DMS 273 (cell line): ENCODE measurements at regions not wholly inside any gene's neighbourhood (a gene's known extent, or its start where the extent isn't known, plus 50 kb on each side); places are given as distances from the start of the nearest gene placed in this dataset.

Experiments
- DNase-seq: peaks from one replicate; lab custom pipeline; 2025; ENCODE audit not compliant: unreplicated experiment; lab: John Stamatoyannopoulos, UW

- no peak for DNase-seq
Measured at GRCh38 chr1:58152697-58153096, 393.8 kb downstream of the OMA1 start.

- no peak for DNase-seq
Measured at GRCh38 chr1:58149271-58149812, 397.2 kb downstream of the OMA1 start.

- no peak for DNase-seq
Measured at GRCh38 chr1:58144698-58145270, 401.7 kb downstream of the OMA1 start.

- peak; percentile 11 for DNase-seq
Measured at GRCh38 chr1:58143972-58144697, 402.4 kb downstream of the OMA1 start.

DNA sequence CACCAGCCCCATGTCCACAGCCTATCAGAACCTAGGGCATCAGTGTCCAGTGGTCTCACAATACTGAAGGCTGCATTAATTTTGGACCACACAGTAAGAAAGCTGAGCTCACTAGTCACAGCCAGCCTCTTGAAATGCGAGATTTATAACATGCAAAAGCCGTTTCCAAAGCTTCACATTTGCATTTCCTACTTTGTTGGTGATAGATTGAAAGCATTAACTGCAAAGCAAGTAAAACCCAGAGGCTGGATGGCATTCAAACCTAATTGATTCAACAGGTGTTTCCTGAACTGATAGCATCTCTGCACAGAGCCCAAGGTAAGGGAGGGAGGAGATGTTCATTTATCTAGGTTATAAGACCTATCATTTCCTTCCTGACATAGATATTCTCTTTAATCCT is 410.1 kb downstream of the OMA1 start:
- DNase-seq: no peak

DNA sequence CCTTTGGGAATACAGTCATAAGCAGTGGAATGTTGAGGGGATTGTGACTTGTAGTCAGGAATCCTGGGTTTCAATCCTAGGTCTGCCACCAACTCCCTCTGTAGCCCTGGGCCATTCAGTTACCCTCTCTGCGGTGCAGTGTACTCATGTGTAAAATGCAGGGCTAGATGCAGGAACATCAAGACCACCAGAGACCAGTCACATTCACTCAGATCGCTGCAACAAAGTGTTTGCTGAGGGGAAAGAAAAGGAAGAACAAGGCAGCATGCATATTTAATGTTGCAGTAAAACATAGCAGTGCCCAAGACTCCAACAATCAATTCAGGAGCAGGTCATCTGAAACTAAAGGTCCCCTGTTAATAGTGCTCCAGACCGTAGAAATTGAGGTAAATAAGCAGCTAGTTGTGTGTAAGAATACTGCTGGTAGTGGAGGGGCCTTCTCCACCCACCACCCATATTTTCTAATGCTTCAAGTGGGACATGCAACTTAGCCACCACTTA is 410.7 kb downstream of the OMA1 start:
- DNase-seq: no peak

DNA sequence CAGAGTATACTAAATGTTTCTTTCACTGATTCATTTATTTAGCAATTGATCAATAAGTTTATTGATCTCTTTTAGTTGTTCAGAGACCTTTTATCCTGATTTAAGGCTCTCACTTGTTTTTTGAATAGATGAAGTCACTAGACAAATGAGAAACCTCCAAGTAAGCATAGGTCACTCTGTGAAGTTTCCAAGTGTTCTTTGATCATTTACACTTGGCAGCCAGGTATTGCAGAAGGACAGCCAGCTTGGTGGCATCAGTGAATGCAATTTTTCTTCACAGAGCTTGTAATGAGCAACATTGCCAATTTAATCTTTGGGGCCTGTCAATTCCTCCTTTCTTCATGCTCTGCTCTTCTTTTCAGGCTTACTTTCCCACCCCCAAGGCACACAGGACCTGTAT is 413.0 kb downstream of the OMA1 start:
- no peak for DNase-seq

GRCh38 chr1:58123051-58123450 is 423.5 kb downstream of the OMA1 start:
- DNase-seq: no peak

- no peak for DNase-seq
Measured at GRCh38 chr1:58119971-58120370, 426.6 kb downstream of the OMA1 start.

- no peak for DNase-seq
Measured at GRCh38 chr1:58116284-58116683, 430.2 kb downstream of the OMA1 start.

- DNase-seq: no peak
Measured at GRCh38 chr1:58109646-58110200, 436.8 kb downstream of the OMA1 start.

- DNase-seq: no peak
Measured at GRCh38 chr1:58108783-58109182, 437.7 kb downstream of the OMA1 start.

GRCh38 chr1:58107943-58108342 is 438.6 kb downstream of the OMA1 start:
- no peak for DNase-seq

GRCh38 chr1:58104960-58105359 is 441.6 kb downstream of the OMA1 start:
- no peak for DNase-seq

DNA sequence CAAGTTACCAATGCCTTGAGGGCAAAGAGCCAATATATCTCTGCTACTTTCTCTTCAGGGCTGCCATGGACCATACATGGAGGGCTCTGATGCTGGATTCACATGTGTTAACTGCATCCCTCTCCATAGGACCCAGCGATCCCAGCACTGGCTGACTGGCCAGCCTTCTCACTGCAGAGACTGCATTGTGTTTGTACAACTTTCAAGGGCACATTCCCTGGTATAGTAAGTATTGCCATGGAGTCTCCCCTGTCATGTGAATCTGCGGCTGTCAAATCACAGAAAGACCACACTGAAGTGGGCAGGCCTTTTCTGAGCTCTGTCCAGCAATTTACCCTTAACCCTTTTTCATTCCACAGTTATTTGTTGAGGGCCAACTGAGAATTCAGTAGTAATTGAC is 449.8 kb downstream of the OMA1 start:
- no peak for DNase-seq

GRCh38 chr1:58095183-58095582 is 451.3 kb downstream of the OMA1 start:
- no peak for DNase-seq

DNA sequence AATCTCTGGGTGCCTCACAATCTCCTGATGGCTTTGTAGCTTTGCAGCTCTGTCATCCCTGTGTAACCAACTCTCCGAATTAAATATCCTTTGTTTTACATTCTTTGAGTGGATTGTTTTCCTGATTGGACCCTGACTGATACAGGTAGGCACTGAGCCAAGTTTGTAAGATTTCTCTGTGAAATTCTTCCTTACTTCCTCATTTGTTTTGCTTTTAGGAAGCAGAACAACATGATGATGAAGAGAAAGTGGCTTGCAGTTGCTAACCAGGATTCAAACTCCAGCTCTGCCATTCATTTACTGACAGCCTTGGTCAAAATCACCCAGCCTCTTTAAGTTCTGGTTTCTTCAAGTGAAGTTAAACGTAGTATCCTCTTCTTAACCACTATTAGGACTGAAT is 452.3 kb downstream of the OMA1 start:
- no peak for DNase-seq

DNA sequence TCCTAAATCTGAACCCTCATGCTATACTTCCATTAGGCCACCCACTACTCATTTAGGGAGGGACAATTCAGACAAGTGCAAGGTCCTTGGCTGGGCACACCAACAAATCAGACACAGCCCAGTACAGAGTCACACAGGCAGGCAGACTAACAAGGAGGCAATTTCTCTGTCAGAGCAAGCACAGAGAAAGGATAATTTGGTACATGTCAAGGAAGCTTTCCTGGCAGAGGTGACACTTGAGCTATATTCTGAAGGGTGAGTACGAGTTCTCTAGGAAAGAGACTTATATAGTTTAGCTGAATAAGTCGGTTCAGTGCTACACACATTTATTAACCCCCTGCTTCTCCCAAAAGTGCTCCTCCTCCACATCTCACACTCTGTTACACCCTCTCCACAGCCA is 455.9 kb downstream of the OMA1 start:
- no peak for DNase-seq

GRCh38 chr1:58089898-58090534 is 456.5 kb downstream of the OMA1 start:
- peak; percentile 3 for DNase-seq

- DNase-seq: no peak
Measured at GRCh38 chr1:58084266-58084665, 462.3 kb downstream of the OMA1 start.

DNA sequence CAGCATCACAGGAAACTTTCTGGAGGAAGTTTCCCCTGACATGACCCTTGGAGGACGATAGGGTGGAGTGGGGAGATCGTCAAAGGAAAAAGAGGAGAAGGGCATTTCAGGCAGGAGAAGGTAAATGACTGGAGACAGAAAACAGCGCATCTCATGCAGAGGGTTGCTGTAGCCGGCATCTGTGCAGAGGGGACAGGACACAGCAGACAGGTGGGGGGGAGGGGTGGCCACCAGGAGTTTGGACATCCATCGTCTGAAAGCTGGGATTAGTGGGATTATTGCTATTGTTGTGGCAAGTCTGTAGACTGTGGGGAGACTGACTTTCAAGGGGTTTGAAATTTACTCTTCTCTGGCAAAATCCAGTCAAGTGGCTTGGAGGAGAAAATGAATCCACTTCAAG is 463.9 kb downstream of the OMA1 start:
- no peak for DNase-seq

DNA sequence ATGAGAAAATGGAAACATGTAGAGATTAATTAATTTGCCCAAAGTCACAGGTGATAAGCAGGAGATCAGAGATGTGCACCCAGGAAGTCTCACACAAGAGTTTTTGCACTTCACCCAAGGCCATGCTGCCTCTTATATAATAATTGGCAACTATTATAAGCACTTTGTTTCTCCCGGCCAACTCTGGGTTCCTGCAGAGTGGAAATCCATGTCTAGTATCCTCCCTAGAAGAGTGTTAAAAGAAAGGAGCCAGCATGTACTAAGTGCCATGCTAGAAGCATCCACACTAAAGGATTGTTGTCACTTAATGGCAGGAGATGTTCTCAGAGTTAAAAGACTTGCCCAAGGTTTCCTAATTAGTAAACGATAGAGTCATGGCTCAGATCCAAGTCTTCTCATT is 470.3 kb downstream of the OMA1 start:
- DNase-seq: no peak
